GM12892 (cell line): ENCODE measurements at regions not wholly inside any gene's neighbourhood (a gene's known extent, or its start where the extent isn't known, plus 50 kb on each side); places are given as distances from the start of the nearest gene placed in this dataset.
"Not testable (repeated sequence)": the region's sequence is repeated elsewhere in the genome, so short reads cannot be mapped to it uniquely, and the experiment has no call there.

Experiments
- POLR2A ChIP-seq: IDR thresholded peaks from 2 replicates; pipeline ENCODE4 v1.6.1; 2011; ENCODE audit warnings: low read depth, low read length, control low read depth
- POLR2AphosphoS5 ChIP-seq: IDR thresholded peaks from 2 replicates; pipeline ENCODE4 v1.6.1; 2011; ENCODE audit warnings: low read depth, low read length, control low read depth
- TAF1 ChIP-seq: IDR thresholded peaks from 2 replicates; pipeline ENCODE4 v1.6.1; 2011; ENCODE audit warnings: low read depth, mild to moderate bottlenecking, control low read depth, low read length, borderline replicate concordance

DNA sequence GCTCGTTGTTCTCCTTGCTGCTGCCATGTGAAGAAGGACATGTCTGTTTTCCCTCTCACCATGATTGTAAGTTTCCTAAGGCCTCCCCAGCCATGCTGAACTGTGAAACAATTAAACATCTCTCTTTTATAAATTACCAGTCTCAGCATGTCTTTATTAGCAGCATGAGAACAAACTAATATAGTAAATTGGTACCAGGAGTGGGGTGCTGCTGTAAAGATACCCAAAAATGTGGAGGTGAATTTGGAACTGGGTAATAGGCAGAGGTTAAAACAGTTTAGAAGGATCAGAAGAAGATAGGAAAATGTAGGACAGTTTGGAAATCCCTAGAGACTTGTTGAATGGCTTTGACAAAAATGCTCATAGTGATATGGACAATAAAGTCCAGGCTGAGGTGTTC lies 576.7 kb downstream of the EPM2A start:
- not testable (repeated sequence) for TF ChIP-seq POLR2A, POLR2AphosphoS5, TAF1
